Left ventricle myocardium superior (tissue), 1 donor: ENCODE measurements at regions not wholly inside any gene's neighbourhood (a gene's known extent, or its start where the extent isn't known, plus 50 kb on each side); places are given as distances from the start of the nearest gene placed in this dataset.

Source experiments
- ATAC-seq: fragments of 200-7000 bp; cut with Tn5 transposase; one replicate; pipeline ENCODE4 v1.9.1; 2020; ENCODE audit warnings: mild to moderate bottlenecking, moderate library complexity
- DNase-seq: peaks from one replicate; pipeline ENCODE4 v3.0.0-alpha.2; 2020
- intact Hi-C: fragments of 100-400 bp; cut with micrococcal nuclease; formaldehyde crosslinking; loops from one replicate; pipeline ENCODE4 v1.11.0; 2022
- donor health status: DM: no; HTN: yes; CAD: no; lungs with severe emphysema.

DNA sequence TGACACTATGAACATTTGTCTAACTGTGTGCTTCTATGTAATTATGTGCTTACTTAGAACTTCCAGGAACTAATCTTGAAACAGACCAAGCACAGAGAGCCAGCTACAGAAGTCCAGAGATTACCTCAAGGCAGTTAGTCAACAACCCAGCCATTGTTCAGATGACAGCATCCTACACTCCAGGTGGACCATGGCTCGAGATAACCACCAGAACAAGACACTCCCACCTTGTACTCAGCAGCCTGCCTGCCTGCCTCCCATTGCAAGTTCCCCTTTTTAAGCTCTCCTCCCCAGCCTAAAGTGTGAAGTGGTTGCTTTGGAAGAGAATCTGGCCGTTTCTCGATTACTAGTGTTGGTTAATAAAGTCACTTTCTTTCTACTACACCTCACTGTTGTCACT lies 1080.6 kb upstream of the LRRN3 start:
- DNase-seq (no peak), ATAC-seq (no peak)
- intact Hi-C loops = no loop called here

DNA sequence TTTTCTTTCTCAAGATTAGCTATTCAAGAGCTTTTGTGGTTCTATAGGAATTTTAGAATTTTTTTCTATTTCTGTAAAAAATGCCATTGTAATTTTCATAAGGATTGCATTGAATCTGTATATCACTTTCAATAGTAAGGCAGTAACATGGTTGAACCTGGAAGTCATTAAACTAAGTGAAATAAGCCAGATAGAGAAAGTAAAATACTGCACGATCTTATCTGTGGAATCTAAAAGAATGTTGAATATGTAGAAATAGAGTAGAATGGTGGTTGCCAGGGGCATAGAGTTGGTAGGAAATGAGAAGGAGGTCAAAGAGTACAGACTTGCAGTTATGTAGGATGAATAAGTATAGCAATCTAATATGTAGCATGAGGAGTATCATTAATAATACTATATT lies 1073.5 kb upstream of the LRRN3 start:
- no peak for ATAC-seq
- DNase-seq = no peak
- intact Hi-C loops = no loop called here

DNA sequence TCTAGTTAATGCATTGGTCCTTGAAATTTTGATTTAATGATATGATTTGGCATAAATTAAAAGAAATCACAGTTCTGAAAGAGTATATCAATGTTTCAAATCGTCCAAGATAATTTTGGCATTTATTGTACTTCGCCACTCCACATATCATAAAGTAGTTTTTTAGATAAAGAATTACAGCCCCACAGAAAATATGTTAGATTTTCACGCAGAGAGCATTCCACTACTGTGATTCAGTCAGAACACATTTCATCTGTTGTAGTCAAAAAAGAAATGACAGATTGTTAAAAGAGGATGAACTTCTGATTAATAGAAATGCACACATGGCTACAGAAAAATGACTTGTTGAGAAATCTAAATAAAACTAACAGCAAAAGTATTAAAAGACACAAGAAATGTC lies 1063.5 kb upstream of the LRRN3 start:
- DNase-seq = no peak
- no peak for ATAC-seq
- intact Hi-C loops = no loop called here

- no peak for ATAC-seq
- intact Hi-C loops = no loop called here
Measured at GRCh38 chr7:110043519-110043918, 1047.4 kb upstream of the LRRN3 start.

DNA sequence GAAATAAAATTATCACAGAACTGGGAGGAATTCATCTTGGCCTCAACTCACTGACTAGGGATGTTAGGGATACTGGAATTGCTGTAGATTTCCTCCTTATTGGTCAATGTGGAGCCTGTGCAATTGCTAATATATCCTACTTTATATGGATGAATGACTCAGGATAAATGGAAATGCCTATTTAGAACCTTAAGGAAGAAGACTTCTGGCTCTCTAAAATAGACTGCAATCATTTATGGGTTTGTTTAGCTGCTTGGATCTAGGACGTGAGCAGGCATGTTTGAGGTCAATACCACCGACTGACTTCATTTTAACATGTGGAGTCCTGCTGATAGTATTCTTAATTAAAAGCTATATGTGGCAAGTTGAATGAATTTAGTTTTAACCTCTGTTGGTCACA lies 1040.1 kb upstream of the LRRN3 start:
- intact Hi-C loops = no loop called here
- no peak for DNase-seq
- no peak for ATAC-seq

More at GRCh38 chr7:110043519-110043918, 1047.4 kb upstream of the LRRN3 start:
- DNase-seq = no peak

DNA sequence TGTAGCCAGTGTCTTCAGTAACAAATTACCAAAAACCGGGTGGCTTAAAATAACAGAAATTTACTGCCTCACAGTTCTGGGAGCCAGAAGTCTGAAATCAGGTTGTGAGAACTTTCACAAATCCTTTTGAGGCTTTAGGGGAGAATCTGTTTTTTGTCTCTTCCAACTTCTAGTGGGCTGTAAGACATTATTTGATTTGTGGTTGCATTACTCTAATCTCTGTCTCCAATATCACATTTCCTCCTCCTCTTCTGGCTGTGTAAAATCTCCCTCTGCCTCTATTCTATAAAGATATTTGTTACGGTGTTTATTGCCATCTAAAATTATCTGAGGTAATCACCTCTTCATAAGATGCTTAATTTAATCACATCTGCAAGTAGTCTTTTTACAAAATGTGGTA lies 1039.6 kb upstream of the LRRN3 start:
- no peak for ATAC-seq
- no peak for DNase-seq
- intact Hi-C loops = no loop called here

GRCh38 chr7:110056331-110056730 lies 1034.6 kb upstream of the LRRN3 start:
- intact Hi-C loops = no loop called here
- ATAC-seq (no peak), DNase-seq (no peak)

- ATAC-seq (no peak), DNase-seq (no peak)
- intact Hi-C loops = no loop called here
Measured at GRCh38 chr7:110058401-110058800, 1032.5 kb upstream of the LRRN3 start.

GRCh38 chr7:110061387-110061786 lies 1029.5 kb upstream of the LRRN3 start:
- no peak for DNase-seq
- intact Hi-C loops = no loop called here
- ATAC-seq = no peak

GRCh38 chr7:110065121-110065520 lies 1025.8 kb upstream of the LRRN3 start:
- ATAC-seq (no peak), DNase-seq (no peak)
- intact Hi-C loops = no loop called here

DNA sequence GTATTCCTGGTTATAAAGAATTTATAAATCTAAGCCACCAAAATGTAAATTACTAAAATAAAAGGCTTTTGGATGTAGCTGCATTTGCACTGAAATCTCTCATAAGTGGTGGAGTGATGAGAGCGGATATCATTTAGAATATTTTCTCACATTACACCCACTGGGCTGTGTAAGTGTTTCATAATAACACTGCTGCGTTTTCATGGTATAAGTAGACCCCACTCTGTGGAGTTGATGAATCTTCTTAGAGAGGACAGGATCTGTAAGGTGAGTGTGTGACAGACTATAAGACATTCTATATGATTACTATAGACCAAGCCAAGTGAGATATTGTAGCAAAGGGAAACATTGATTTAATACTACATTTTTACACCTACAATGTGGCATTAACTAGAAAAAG lies 1024.1 kb upstream of the LRRN3 start:
- intact Hi-C loops = no loop called here
- no peak for DNase-seq
- ATAC-seq = no peak

GRCh38 chr7:110071192-110071591 lies 1019.7 kb upstream of the LRRN3 start:
- intact Hi-C loops = no loop called here
- ATAC-seq = no peak
- no peak for DNase-seq

DNA sequence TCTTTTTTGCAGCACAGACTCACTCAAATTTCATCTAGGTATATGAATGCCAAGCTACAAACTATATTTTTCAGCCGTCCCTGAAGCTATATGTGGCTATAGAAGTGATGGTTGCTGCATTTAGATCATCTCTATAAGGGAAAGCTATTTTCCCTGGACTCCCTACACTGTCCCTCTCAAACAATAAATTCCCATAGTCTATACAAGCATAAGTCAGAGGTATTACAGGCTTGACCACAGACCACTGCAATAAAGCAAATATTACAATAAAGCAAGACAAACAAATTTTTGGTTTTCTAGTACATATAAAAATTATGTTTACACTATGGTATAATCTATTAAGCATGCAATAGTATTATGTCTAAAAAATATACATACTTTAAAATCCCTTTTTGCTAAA lies 1015.5 kb upstream of the LRRN3 start:
- DNase-seq = no peak
- intact Hi-C loops = no loop called here
- no peak for ATAC-seq

GRCh38 chr7:110076194-110076593 lies 1014.7 kb upstream of the LRRN3 start:
- DNase-seq (no peak), ATAC-seq (no peak)
- intact Hi-C loops = no loop called here

GRCh38 chr7:110084181-110084807 lies 1006.6 kb upstream of the LRRN3 start:
- intact Hi-C loops = no loop called here
- no peak for DNase-seq
- ATAC-seq = no peak

GRCh38 chr7:110090110-110090820 lies 1000.7 kb upstream of the LRRN3 start:
- no peak for DNase-seq
- intact Hi-C loops = no loop called here
- no peak for ATAC-seq

- intact Hi-C loops = no loop called here
- ATAC-seq = no peak
Measured at GRCh38 chr7:110095372-110096052, 995.4 kb upstream of the LRRN3 start.

DNA sequence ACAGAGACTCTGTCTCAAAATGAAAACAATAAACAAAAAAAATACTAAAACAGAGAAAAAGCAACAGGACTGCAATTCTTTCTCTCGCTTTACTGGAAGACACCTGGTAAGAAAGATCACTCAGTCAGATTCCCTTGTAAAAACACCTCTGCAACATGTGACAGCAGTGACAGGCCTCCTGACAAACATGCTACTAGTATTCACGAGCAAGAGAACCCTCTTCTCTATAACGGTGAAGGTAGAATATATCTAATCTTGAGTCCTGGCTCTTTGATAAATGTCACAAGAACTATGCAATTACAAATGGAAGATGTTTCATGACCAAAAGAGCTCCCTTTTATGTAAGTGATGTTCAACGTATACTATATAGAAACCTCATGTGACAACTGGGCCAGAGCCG lies 986.7 kb upstream of the LRRN3 start:
- intact Hi-C loops = no loop called here
- DNase-seq (no peak), ATAC-seq (no peak)

More at GRCh38 chr7:110095372-110096052, 995.4 kb upstream of the LRRN3 start:
- no peak for DNase-seq

DNA sequence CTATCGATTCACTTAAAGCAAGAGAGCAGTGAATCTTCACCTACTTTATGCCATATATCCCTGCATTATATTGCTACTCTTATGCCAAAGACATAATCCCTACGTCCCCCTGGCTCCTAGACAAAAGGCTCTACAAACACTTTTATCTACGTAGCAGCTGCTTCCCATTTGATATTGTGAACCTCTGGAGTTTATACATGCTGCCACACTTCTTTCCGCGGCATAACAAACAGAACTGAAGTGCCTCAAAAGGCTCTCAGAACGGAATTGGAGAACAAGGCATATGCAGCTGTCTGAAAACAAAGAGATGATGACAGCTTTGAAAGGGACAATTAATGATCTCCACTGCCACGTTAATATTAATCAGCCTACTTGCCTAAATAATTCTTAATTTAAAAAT lies 985.6 kb upstream of the LRRN3 start:
- DNase-seq = no peak
- intact Hi-C loops = no loop called here
- ATAC-seq = no peak

DNA sequence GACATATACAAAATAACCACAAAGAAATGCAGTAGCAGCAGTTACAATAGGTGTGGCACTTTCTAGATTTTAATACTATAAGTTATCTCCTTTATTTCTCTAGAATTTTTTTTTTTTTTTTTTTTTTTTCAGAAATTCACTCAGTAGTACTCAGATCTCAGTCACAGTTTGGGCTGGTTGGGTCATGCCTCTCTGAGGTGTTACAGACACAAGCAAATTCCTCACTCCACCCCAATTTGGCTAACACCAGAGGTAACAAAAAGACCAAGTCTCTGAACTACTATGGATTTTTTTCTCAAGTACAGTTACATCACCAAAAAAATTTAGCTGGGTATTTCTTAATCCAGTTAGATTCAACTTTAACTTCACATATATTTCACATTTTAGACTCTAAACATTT lies 985.1 kb upstream of the LRRN3 start:
- ATAC-seq (no peak), DNase-seq (no peak)
- intact Hi-C loops = no loop called here
